AG10803 (cell line): ENCODE measurements at regions not wholly inside any gene's neighbourhood (a gene's known extent, or its start where the extent isn't known, plus 50 kb on each side); places are given as distances from the start of the nearest gene placed in this dataset.
A peak's percentile ranks its signal among the peaks of the same experiment; 100 is the strongest.
"Not testable (repeated sequence)": the region's sequence is repeated elsewhere in the genome, so short reads cannot be mapped to it uniquely, and the experiment has no call there.

Source experiments
- DNase-seq: peaks from one replicate; pipeline ENCODE4 v3.0.0; 2010; ENCODE audit warnings: low read depth
- H3K4me3 ChIP-seq: 2 replicates; pipeline ENCODE4 v1.5.1; 2011; ENCODE audit warnings: mild to moderate bottlenecking, low read length, control low read depth
- TF ChIP-seq, protein P1 (sequence below): conservative IDR thresholded peaks from 2 replicates; pipeline ENCODE4 v1.5.1; 2011; ENCODE audit warnings: mild to moderate bottlenecking, low read length, control low read depth, inconsistent platforms

DNA sequence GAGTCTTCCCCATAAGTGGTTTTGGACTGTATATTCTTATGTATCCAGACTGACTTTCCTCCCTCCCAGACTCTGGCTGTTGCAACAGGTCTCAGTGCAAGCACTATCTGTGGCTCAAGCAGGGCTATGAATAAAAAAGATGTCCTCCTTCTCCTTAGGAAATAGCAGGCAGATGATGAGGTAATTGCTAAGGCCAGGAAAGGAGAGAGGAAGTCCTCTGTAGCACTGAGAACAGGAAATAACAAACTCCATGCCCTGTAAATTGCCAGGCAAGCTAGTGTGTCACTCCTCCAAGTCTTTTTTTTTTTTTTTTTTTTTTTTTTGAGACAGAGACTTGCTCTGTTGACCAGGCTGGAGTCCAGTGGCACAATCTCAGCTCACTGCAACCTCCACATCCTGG is 900.1 kb downstream of the TYW1 start:
- peak; percentile 25 for DNase-seq
- H3K4me3 ChIP-seq = no peak overlapping the region
- TF ChIP-seq, protein P1, sequence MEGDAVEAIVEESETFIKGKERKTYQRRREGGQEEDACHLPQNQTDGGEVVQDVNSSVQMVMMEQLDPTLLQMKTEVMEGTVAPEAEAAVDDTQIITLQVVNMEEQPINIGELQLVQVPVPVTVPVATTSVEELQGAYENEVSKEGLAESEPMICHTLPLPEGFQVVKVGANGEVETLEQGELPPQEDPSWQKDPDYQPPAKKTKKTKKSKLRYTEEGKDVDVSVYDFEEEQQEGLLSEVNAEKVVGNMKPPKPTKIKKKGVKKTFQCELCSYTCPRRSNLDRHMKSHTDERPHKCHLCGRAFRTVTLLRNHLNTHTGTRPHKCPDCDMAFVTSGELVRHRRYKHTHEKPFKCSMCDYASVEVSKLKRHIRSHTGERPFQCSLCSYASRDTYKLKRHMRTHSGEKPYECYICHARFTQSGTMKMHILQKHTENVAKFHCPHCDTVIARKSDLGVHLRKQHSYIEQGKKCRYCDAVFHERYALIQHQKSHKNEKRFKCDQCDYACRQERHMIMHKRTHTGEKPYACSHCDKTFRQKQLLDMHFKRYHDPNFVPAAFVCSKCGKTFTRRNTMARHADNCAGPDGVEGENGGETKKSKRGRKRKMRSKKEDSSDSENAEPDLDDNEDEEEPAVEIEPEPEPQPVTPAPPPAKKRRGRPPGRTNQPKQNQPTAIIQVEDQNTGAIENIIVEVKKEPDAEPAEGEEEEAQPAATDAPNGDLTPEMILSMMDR = no peak

DNA sequence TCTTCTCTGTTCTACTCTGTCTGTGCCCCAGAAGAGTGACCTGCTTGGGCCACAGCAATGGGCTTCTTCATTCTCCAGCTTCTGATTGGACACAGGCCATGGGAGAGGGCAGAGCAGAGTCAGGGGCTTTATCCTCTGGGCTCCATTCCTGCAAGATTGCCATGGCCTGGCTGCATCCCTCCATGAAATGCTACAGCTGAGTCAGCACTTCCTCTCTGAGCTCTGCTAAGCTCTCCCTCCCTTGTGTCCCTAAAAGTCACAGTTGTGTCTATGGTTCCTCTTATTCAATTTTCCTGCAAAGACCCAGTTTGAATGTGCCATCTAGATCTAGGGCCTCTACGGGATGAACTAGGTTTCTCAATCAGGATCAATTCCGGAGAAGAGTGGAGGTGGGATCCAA is 903.8 kb downstream of the TYW1 start:
- TF ChIP-seq, protein P1 = no peak
- no peak overlapping the region for H3K4me3 ChIP-seq
- DNase-seq = no peak

DNA sequence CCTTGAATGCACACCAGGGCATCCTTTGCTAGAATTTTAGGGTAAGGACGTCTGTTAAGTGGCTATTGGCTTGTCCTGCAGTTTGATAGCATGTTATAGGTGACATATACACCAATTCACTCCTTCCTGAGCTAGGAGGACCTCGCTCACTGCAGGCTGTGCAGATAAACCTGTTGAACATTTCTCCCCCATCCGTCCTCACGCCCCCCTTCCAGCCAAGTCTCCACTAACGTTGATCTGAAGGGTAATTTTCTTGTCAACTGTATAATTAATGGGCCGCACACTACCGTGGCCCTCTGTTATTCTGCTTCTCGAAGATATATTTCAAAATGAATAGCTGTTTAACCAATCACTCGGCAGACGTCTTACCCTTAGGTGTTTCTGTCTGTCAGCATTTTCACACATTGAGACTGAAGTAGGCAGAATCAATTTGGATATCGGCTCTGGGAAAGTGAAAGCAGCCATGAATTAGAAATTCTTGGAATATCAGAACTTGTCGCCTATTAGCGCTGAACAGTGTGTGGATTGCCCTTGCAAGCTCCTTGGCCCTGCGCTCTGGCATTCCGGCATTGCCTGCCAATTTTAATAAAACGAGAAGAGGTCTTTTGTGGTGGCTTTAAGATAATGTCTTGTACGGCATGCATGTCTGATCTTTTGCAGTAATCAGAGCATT is 905.3 kb downstream of the TYW1 start:
- H3K4me3 ChIP-seq = no peak overlapping the region
- TF ChIP-seq, protein P1 = no peak
- DNase-seq = no peak

DNA sequence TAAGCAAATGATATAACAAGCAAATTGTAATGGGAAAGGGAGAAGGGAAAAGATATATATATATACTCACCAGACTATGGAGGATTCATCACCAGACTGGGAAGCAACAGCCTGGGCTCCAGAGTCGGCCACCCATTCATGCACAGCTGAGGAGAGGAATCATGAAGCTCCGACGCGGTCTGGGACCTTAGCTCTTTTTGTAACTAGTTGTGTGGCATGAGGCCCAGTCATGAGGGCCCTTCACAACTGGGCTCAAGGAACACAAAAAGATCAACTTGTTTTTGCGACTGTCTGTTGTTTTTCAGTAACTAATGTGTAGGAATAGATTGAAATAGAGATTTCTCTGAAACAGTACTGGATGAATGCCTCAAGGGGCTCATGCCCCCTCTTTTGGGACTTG is 911.2 kb downstream of the TYW1 start:
- no peak overlapping the region for H3K4me3 ChIP-seq
- no peak for DNase-seq
- TF ChIP-seq, protein P1 = no peak

DNA sequence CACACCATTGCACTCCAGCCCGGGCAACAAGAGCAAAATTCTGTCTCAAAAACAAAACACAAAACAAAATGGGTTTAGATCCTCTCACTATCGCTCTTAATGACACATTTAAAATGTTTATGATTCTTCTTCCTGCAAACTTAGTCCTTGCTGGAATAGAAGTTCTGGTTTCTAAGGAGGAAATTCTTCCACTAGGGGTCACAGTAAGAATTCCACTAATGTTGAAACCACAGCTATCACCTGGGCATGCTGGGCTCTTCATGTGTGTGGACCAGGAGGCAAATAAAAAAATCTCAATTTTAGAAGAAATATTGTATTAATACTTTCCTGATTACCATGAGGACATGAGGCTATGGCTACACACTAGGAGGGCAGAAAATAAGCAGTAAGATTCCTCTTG is 915.8 kb downstream of the TYW1 start:
- H3K4me3 ChIP-seq = no peak overlapping the region
- DNase-seq = no peak
- TF ChIP-seq, protein P1 = 0 out of 2 replicates have a peak, but pooled peaks have one; percentile 18

DNA sequence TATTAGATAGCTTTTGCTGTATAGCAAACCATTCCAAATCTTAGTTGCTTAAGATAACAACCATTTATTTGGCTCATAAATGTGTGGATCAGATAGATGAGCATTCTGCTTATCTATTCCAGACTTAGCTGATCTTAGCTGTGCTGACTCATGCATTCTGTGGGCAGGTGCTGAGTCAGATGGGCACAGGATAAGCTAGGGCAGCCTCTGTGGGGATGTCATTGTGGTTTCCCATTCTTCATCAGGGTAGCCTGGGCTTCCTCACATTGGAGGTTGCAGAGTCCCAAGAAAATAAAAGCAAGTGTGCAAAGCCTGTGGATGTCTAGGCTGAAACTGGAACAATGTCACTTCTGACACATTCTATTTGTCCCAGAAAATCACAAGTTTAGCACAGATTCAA is 917.0 kb downstream of the TYW1 start:
- TF ChIP-seq, protein P1 = no peak
- H3K4me3 ChIP-seq = no peak overlapping the region
- DNase-seq = peak; percentile 32

DNA sequence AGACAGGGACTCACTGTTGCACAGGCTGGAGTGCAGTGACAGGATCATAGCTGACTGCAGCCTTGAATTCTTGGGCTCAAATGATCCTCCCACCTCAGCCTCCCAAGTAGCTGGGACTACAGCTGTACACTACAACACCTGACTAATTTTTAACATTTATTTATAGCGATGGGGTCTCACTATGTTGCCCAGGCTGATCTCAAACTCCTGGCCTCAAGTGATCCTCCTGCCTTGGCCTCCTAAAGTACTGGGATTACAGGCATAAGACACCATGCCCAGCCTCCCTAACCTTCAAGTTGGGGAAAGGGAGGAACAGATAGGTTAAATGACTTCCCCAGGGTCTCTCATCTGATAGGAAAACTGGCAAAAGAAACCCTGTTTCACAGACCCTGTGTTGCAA is 919.5 kb downstream of the TYW1 start:
- not testable (repeated sequence) for DNase-seq, H3K4me3 ChIP-seq
